ACC112 (cell line): ENCODE measurements at regions not wholly inside any gene's neighbourhood (a gene's known extent, or its start where the extent isn't known, plus 50 kb on each side); places are given as distances from the start of the nearest gene placed in this dataset.

ENCODE experiments used
- H2AFZ ChIP-seq: fragments of 200-600 bp; sonication (generic); one replicate; pipeline ENCODE4 v1.6.0; 2017; ENCODE audit warnings: antibody characterized with exemption, low read length; ENCODE audit not compliant: unreplicated experiment
- H3K27ac ChIP-seq: fragments of 200-600 bp; sonication (generic); 2 replicates; pipeline ENCODE4 v1.5.1; 2014; ENCODE audit warnings: low read depth, mild to moderate bottlenecking, antibody characterized with exemption, low read length, moderate library complexity
- H3K27me3 ChIP-seq: fragments of 200-600 bp; sonication (generic); 2 replicates; pipeline ENCODE4 v1.6.1; 2014; ENCODE audit warnings: mild to moderate bottlenecking, antibody characterized with exemption, low read length, moderate library complexity, mixed read lengths; ENCODE audit not compliant: insufficient read depth
- H3K36me3 ChIP-seq: fragments of 200-600 bp; sonication (generic); 2 replicates; pipeline ENCODE4 v1.6.1; 2016; ENCODE audit warnings: mild to moderate bottlenecking, antibody characterized with exemption, low read length, moderate library complexity, mixed read lengths; ENCODE audit not compliant: insufficient read depth
- H3K4me1 ChIP-seq: fragments of 200-600 bp; sonication (generic); one replicate; pipeline ENCODE4 v1.6.1; 2016; ENCODE audit warnings: low read length, mixed read lengths; ENCODE audit not compliant: insufficient read depth, unreplicated experiment, control insufficient read depth
- H3K4me3 ChIP-seq: fragments of 200-600 bp; sonication (generic); 2 replicates; pipeline ENCODE4 v1.5.1; 2014; ENCODE audit warnings: mild to moderate bottlenecking, low read depth, low read length
- H3K79me2 ChIP-seq: fragments of 200-600 bp; sonication (generic); one replicate; pipeline ENCODE4 v1.6.0; 2016; ENCODE audit warnings: low read length; ENCODE audit not compliant: control insufficient read depth, unreplicated experiment, insufficient read depth

DNA sequence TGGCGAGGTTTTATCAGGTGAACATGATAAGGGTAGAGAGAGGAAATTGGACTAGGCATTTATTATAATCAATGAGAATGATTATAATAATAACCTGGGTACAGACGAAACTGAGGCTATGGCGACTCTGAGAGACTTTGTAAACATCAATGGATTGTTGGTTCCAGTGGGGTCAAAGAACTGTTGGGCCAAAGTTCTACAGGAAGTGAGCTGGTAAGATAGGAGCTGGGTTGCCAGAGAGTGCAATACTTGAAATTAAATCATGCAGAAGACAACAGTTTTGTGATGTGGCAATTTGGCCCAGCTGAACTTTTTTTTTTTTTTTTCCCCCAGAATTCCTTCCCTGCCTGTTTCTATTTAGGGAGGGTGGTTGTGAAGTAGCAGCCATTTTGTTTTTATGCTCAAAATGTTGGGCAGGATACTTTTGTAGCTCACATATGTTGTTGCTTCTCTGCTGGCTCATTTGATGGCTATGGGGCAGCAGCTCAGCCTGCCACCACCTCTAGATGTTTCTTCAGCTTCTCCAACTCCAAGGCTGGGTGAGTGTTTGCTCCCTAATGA, 286.5 kb upstream of the B3GALT2 start:
- no peak overlapping the region for H3K27ac ChIP-seq
- no peaks in the 10 kb centered on the region for H3K36me3 ChIP-seq
- no peak overlapping the region for H2AFZ ChIP-seq
- no peak overlapping the region for H3K4me3 ChIP-seq
- H3K27me3 ChIP-seq = no peaks in the 10 kb centered on the region
- H3K79me2 ChIP-seq = no peaks in the 10 kb centered on the region
- no peaks in the 10 kb centered on the region for H3K4me1 ChIP-seq

DNA sequence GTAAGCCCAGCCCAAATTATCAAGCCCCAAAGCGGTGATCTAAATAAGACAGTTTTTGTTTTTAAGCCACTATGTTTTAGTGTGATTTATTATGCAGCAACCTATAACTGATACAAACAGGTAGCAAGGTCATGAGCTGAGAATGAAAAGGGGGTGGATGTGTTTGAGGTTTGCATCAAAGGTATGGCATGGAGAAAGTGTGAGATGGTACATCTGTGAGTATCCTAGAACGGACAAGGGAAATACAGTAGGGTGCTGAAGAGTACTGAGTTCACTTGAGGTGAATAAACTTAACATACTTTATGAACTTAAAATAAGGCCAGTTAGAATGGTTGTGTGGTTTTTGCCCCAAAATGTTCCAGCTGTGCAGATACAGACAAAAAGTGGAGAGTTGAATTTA, 286.0 kb upstream of the B3GALT2 start:
- Histone ChIP-seq H2AFZ (no peak overlapping the region), H3K4me1 (no peaks in the 10 kb centered on the region), H3K27ac (no peak overlapping the region), H3K79me2 (no peaks in the 10 kb centered on the region), H3K4me3 (no peak overlapping the region), H3K36me3 (no peaks in the 10 kb centered on the region), H3K27me3 (no peaks in the 10 kb centered on the region)

DNA sequence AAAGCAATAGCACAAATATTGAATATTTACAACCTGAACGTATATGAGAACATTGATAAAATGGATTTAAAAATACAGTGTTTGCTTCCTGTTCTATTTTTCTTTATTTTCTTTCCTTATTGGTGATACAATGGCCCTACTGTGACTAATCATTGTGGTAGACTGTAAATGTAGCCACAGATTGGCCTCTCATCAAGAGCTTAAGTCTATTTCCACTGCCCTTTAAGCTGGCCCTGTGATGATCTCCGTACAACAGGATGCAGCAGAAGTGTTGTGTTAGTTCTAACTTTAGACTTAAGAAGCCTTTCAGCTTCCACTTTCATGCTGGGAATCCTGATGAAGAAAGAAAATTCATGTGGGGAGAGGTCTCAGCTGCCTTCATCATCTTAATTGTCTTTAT, 285.6 kb upstream of the B3GALT2 start:
- H3K4me3 ChIP-seq = no peak overlapping the region
- H2AFZ ChIP-seq = no peak overlapping the region
- H3K27me3 ChIP-seq = no peaks in the 10 kb centered on the region
- no peaks in the 10 kb centered on the region for H3K36me3 ChIP-seq
- no peak overlapping the region for H3K27ac ChIP-seq
- H3K79me2 ChIP-seq = no peaks in the 10 kb centered on the region
- no peaks in the 10 kb centered on the region for H3K4me1 ChIP-seq

DNA sequence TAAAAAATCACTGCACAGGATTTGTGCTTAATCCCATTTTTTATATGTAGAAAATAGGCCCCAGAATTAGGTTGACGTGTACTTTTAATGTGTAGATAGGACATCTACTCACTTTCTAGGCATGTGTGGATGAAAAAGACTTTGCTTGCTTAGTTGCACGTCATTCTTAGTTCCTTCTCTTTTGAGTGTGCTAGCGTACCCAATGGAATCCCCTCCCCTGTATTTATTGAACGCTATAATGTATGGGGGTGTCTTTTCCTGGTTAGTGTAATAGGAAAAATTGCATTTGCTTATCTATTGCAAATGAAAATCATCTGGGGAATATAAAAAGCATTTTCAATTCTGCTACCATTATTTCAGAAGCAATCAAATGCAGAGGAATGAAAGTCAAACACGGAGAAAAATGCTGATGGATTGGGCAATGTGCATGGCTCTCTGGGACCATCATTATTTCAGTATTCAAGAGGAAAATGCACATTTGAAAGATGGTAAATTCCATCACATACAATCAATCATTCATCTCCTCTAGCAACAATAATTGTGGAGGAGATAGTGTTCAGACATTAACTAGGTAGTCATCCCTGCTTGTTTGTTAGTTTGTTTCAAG, 277.0 kb upstream of the B3GALT2 start:
- no peak overlapping the region for H2AFZ ChIP-seq

DNA sequence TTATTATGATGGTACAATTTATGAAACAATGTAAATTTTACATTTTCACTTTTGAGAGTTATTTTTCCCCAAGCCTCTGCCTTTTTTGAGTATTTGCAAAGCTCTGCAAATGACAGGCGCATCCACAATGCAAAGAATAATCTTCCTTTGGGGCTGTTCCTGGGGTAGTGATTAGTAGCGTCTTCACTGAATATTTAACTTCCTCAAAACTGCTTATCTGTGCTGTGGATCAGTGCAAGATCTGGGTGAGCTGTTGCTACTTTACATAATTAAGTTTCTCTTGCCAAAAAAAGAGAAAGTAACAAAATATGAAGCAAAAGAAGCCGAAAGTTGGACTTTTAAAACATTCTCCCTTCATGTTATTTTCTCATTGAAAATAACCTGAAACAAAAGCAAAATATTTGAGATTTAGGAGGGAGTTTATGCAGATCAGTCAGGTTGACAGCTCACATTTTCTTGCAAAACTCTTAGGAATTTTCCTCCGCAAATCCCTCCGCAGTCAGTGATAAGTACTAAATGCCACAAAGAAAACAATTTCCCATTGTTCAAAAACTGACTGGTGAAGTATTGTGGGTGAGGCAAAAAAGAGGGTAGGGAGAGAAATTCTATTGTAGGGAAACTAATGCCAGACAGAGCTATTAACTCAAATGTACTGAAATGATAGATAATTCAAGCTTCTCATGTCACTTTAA, 276.4 kb upstream of the B3GALT2 start:
- Histone ChIP-seq H3K27me3 (no peaks in the 10 kb centered on the region), H3K27ac (no peak overlapping the region), H2AFZ (no peak overlapping the region), H3K36me3 (no peaks in the 10 kb centered on the region), H3K79me2 (no peaks in the 10 kb centered on the region), H3K4me1 (no peaks in the 10 kb centered on the region), H3K4me3 (no peak overlapping the region)

More for the DNA sequence above, 277.0 kb upstream of the B3GALT2 start:
- Histone ChIP-seq H3K4me1 (no peaks in the 10 kb centered on the region), H3K79me2 (no peaks in the 10 kb centered on the region), H3K36me3 (no peaks in the 10 kb centered on the region), H3K27me3 (no peaks in the 10 kb centered on the region), H3K4me3 (no peak overlapping the region), H3K27ac (no peak overlapping the region)

DNA sequence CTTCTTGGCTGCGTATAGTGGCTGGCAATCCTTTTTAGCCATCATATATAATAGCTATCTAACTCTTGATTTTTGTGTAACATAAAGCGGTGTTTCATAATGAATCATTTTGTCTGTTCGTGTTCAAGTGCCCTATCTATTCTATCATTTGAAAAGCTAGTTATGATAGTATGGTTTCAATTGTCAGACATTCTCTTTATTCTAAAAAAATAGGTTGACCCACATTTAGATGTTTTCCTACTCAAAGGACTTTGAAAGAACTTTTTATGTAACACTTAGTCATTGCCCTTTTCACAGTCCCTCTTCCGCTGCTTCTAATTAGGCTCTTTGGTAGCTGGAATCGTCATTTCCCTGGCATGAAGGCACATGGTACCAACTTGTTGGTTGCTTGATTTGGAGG, 272.2 kb upstream of the B3GALT2 start:
- Histone ChIP-seq H2AFZ (no peak overlapping the region), H3K36me3 (no peaks in the 10 kb centered on the region), H3K27me3 (no peaks in the 10 kb centered on the region), H3K79me2 (no peaks in the 10 kb centered on the region), H3K4me1 (no peaks in the 10 kb centered on the region), H3K27ac (no peak overlapping the region), H3K4me3 (no peak overlapping the region)

DNA sequence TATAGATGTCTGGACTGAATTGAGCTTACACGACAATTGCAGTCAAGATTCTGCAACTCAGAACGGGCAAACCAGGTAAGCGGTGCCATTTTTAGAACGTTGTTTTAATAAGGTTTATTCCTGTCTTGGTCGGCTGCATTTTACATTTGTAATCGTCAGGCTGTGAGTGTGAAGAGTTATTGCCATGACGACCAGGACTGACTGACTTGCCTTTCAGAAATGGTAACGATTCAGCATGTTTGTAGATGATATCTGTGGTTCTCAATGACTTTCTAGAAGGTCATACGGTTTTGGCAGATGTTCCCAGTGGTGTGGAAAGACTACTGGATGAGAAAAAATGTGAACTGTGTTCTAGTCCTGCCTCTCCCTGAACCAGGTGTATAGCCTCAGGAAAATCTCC, 271.3 kb upstream of the B3GALT2 start:
- Histone ChIP-seq H3K4me1 (no peaks in the 10 kb centered on the region), H2AFZ (no peak overlapping the region), H3K79me2 (no peaks in the 10 kb centered on the region), H3K36me3 (no peaks in the 10 kb centered on the region), H3K27me3 (no peaks in the 10 kb centered on the region), H3K27ac (no peak overlapping the region), H3K4me3 (no peak overlapping the region)

DNA sequence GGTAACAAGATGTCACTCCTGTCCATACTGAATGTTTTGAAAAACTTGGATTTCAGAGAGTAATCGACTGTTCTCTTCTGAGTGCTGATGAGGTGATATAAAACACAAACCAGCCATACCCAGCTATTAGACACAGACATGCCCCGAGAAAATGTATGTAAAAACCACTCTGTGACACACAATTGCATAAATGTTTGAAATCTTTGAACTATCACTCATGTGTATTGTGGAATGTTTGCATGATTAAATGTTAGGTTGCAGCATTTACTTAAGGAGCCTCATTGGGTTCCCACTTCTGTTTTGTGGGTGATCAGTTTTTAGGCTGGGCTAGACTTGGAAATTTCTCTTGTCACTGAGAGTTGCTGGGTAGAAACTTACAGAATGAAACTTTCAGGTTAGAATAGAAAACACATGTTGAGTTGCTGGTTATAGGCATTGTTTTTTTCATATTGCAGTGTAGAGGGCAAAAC, 270.4 kb upstream of the B3GALT2 start:
- Histone ChIP-seq H3K36me3 (no peaks in the 10 kb centered on the region), H3K27ac (no peak overlapping the region), H2AFZ (no peak overlapping the region), H3K4me3 (no peak overlapping the region), H3K79me2 (no peaks in the 10 kb centered on the region), H3K4me1 (no peaks in the 10 kb centered on the region), H3K27me3 (no peaks in the 10 kb centered on the region)

DNA sequence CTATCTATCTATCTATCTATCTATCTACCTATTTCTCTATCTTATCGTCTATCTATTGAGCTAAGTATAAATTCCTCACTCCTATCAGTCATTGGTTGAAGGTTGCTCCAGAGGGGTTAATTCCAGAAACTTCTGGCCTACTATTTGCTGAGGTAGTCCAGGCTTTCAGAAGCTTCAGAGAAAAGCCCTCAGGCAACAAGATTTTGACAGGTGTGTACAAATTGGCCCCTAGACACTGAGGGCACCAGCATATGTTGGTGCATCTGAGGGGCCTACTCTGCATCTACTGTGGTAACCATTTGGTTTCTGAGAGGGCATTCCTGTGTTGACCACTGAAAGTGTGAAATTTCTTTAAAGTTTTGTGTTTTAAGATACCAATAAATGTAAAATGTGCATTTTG, 265.2 kb upstream of the B3GALT2 start:
- no peak overlapping the region for H3K27ac ChIP-seq
- no peaks in the 10 kb centered on the region for H3K4me1 ChIP-seq
- no peaks in the 10 kb centered on the region for H3K27me3 ChIP-seq
- H2AFZ ChIP-seq = no peak overlapping the region
- no peaks in the 10 kb centered on the region for H3K79me2 ChIP-seq
- H3K4me3 ChIP-seq = no peak overlapping the region
- no peaks in the 10 kb centered on the region for H3K36me3 ChIP-seq

DNA sequence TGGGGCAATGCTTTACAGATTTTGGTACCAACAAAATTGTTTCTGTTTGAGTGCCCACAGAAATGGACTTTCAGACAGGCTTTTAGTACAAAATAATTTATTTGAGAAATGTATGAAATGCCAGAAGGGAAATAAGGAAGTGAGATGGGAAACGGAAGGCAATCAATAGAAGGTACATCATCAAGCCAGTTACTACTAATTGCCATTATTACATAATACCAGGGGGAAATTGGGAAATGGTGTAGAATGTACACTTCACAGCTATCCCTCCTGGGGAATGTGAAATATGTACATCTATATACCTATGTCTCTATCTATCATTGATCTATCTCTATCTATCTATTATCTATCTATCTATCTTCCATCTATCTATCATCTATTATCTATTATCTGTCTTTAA, 264.6 kb upstream of the B3GALT2 start:
- H3K79me2 ChIP-seq = no peaks in the 10 kb centered on the region
- no peaks in the 10 kb centered on the region for H3K4me1 ChIP-seq
- H2AFZ ChIP-seq = no peak overlapping the region
- no peaks in the 10 kb centered on the region for H3K36me3 ChIP-seq
- no peaks in the 10 kb centered on the region for H3K27me3 ChIP-seq
- H3K4me3 ChIP-seq = no peak overlapping the region
- no peak overlapping the region for H3K27ac ChIP-seq
